Stimulated activated CD8-positive, alpha-beta memory T cell treated with anti-CD3 and anti-CD28 coated beads, Interleukin-7, amount 100 ng/mL, for 1 hour (primary cell): ENCODE measurements at regions not wholly inside any gene's neighbourhood (a gene's known extent, or its start where the extent isn't known, plus 50 kb on each side); places are given as distances from the start of the nearest gene placed in this dataset.

Experiments
- DNase-seq, 2 donors: peaks; one replicate each; pipeline ENCODE4 v3.0.0-alpha.2; 2020; ENCODE audit warnings: low read depth in 2 of 2

DNA sequence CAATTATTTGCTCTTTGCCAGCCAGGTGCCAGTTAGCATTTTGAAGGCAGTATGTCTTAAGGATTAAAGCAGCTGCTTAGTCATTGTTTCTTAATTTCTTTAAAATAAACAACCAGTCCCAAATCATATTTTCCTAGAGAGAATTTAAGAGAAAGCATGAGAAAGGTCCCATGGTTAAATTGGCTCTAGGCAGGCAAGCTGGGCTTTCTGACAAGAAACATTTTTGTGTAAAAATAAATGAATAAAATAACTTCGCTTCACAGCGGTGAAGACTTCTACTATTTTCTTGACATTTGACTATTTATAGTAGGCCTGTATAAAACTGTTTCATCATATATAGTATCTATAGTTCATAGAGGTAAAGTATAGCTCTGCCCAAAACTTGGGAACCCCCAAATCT, 617.7 kb upstream of the C9orf72 start:
- no peak for DNase-seq

- DNase-seq = no peak
These were observed 624.4 kb upstream of the C9orf72 start for GRCh38 chr9:28197653-28198052.

DNA sequence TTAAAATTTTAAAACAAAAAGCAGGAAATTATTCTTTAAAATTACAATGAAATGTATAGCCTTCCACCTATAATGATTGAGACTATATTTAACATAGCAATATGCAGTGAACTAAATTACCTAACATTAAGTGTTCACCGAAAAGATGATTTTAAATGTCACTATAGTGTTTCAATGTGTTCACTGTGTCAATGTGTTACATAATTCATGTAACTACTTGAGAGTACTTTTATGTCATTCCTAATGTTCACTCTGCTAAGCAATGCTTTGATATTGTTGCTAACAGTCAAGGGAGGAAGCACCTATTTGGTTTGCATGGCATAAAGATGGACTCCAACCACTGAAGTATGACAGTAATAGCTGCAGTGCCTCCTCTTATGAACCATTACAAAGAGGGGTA, 629.8 kb upstream of the C9orf72 start:
- no peak for DNase-seq

DNA sequence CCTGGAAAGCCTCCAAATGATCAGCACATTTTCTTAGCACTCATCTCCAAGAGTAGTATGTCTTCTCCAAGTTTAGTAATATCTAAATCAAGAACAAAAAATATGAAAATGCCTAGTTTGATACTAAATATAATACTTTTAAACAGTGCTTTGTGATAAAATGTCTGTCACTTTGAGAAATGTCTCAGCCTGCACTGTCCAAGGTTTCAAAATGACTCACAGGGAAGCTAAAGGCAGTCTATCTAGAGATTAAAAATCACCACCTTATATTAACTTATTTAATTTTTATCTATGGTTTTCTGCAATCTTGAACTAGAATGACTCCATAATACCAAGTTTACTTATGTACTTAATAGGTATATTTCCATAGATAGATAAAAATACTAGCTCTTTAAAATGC, 633.0 kb upstream of the C9orf72 start:
- no peak for DNase-seq

- no peak for DNase-seq
These were observed 634.4 kb upstream of the C9orf72 start for GRCh38 chr9:28207657-28208056.

- no peak for DNase-seq
These were observed 635.8 kb upstream of the C9orf72 start for GRCh38 chr9:28209130-28209529.

- no peak for DNase-seq
These were observed 639.7 kb upstream of the C9orf72 start for GRCh38 chr9:28212979-28213378.

GRCh38 chr9:28215536-28216299, 642.4 kb upstream of the C9orf72 start:
- DNase-seq = no peak

- DNase-seq = no peak
These were observed 659.4 kb upstream of the C9orf72 start for GRCh38 chr9:28232686-28233085.

GRCh38 chr9:28234133-28234893, 661.0 kb upstream of the C9orf72 start:
- DNase-seq = no peak

DNA sequence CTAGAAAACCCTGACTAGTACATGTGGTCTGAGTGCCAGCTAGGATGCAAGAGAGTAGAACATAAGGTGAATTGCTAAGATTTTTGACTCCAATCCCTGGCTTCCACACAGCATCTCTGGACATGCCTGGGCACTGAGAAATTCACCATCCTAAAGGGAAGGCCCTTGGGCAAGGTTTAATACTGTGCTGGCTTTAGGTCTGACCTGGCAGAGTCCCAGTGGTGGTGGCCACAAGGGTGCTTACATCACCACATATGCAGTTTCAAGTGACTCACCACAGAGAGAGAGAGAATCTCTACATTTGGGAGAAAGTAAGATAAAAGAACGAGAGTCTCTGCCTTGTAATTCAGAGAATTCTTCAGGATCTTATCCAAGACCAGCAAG, 661.6 kb upstream of the C9orf72 start:
- no peak for DNase-seq

DNA sequence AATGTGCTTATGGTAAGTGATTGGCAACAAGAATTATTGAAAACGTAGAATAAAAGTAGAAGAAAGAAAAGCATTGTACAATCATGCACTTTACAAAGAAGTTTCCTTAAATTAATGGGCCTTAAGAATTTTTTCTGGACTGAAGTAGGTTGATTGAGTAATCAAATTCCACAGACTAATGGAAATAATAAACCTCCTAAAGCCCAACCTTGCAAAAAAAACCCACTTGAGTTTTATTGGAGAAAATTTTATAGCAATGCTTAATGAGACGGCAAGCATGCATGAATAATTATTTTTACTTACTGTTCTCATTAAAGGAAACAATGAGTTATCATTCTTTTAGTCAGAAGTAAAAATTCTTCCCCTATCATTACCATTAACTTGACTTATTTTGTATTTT, 676.1 kb upstream of the C9orf72 start:
- no peak for DNase-seq

GRCh38 chr9:28255174-28255573, 681.9 kb upstream of the C9orf72 start:
- DNase-seq = no peak

DNA sequence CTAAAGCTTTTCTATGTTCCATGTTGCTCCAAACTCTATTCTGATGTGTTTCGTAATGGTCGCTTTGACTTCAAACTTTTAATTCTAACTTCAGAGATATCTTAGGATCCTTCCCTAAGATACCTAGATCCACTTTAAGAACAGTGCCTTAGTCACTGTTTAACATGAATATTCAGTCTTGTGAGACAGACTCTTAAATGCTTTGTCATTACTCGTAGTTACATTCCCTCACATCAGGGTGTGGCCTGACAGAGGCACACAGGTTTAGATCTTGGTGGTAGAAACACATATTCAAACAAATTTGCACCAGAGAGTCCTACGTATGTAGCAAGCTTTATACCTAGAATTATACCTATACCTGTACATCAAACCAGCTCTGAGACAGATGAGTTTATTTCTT, 687.0 kb upstream of the C9orf72 start:
- no peak for DNase-seq

DNA sequence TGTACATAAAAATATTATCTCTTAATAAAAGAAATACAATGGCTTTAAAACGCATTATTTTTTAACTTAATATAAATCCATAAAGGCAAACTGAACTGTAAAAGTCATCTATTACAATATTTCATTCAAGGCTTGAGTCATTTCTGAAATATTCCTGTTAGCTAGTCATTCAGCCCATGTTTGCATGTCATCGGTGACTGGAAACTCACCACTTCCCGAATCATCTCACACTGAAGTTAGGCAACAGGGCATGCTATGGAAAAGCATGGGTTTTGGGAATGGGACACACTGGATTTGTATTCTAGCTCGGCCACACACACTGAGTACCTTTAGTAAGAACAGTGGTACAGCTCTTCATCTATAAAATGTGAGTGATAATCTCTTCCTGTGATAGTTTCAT, 691.1 kb upstream of the C9orf72 start:
- no peak for DNase-seq

DNA sequence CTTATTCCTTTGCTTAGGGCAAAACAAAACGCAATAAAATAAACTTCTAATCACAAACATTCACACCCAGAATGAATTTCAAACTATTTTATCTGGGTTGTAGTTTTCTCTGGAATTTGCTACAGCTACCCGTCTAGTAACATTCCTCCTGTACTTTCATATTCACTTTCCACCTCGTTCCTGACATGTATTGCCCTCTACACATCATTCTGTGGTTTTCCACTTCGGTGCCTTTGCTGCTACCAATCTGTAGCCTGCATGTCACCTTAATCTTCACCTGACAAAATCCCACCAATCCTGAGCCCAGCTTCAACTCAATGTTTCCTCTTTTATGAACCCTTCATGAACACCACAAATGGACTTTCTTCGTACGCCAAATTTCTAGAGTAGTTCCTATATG, 694.1 kb upstream of the C9orf72 start:
- DNase-seq = no peak

DNA sequence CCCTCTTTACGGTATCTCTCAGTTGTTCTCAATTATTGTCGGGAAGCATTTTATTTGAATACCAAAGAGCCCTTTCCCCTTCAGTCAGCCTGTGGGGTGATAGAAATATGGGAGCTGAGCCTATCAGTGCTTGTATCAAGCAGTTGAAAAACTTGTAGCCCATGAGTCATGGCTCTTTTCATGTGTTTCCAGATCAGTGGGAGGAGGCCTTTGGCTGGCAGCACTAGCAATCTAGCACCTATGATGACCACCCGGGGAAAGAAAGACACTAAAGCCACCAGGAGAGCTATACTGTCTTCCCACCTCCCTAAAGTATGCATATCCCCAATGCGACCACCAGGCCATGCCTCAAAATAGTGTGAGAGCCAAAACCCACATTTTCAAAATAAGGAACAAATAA, 696.9 kb upstream of the C9orf72 start:
- no peak for DNase-seq

DNA sequence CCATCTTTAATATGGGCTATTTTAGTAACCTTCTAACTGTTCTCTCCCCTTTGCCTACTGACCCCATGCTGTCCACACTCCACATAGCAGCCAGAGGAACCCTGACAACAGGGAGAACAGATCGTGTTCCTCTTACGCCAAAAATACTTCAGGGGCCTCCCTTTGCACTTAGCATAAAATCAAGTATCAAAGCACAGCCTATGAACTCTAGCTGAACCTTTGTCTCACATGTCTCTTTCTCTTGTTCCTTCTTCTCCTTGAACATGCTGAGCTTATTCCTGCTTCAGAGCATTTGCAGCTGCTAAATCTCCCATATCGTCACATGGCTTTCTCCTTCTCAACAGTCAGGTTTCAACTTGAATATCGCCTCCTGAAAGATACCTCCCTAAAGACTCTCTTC, 698.8 kb upstream of the C9orf72 start:
- DNase-seq = no peak

DNA sequence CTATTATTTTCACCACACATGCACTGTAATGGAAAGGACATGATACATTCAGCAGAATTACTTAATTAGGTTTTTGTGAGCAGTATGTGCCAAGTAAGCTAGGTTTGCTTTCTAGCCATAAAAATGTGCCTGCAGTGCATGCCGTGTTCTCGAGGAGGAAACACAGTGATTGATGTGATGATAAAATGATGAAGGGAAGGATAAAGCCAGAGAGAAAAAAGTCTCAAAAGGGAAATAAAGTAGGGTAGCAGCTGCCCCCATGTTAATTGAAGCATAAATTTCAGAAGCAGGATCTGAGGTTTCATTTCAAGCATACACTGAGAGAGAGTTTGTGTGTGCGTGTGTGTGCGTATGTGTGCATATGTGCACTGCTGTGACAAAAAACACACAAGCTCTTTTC, 714.2 kb upstream of the C9orf72 start:
- DNase-seq = no peak

DNA sequence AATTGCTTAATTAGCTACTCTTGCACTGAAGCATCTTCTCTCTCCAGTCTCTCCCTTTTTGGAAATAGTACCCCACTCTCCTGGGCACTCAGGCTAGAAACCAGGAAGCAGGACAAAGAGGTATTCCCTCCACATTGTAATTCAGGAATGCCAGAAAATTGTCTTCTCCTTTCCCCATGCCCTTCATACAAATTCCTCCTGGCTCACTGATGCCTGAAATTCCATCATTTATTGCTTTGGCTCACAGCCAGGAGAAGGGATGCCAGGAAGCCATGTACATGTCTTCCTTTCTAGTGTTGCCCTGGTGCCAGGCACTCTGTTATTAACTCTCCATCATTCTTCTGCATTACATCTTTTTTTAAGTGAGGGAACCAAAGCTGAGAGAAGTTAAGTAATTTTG, 716.5 kb upstream of the C9orf72 start:
- no peak for DNase-seq

DNA sequence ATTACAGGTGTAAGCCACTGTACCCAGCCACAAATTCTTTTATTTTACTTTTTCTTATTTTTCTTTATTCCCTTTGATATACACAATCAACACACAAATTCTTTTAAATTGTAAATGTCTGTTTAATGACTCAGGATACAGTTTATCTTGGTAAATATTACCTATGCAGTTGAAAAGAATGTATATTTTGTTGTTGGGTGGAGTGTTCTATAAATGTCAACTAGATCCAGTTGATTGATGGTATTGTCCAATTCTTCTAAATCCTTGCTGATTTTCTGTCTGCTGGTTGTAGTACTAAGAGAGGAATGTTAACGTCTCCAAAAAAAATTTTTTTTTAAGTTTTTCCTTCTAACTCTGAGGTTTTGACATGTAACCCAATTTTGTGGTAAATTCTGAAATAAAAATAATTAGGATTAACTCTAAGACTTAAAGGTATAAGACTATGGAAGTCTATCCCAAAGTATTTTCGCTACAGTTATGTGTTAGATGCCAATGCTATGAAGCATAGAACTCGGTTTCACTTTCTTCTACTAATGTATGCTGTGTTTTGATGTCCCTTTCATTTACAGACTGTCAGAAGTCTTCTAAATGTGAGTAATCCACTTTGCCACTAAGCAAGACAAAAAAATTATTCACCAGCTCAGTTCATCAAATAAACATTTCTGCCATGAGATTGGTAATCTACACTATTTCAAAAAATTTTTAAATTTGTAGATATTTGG, 720.2 kb upstream of the C9orf72 start:
- DNase-seq = no peak

GRCh38 chr9:28301281-28301680, 728.0 kb upstream of the C9orf72 start:
- no peak for DNase-seq

DNA sequence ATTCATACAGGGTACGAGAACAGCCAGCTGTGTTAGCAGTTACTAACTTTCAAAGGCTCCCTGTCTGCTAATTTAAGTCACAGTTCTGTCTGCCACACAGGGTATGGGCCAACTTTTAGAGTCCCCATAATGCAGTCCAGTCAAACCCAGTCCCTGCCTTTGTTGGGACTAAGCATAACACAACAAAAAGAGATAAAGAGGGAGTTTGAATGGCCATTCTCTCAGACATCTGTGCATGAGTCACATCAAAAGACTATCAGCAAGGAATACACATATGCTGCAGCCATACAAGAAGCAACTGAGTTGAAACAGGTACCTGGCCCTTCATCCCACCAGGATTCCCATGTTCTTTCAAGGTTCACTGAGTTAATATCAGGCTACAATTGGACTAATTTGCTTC, 744.5 kb upstream of the C9orf72 start:
- DNase-seq = no peak
